Stomach (tissue), 8 donors: ENCODE measurements at regions not wholly inside any gene's neighbourhood (a gene's known extent, or its start where the extent isn't known, plus 50 kb on each side); places are given as distances from the start of the nearest gene placed in this dataset.

Experiments
- DNase-seq, 2 donors: peaks; one replicate each; pipeline versions ENCODE4 v3.0.0 to v3.0.0-alpha.2; 2013 to 2019
- H3K27ac ChIP-seq, 5 donors: fragments of 200-600 bp in 4 of 5; sonication (generic) in 4 of 5; one replicate each; pipeline ENCODE4 v1.5.1; 2013 to 2019; ENCODE audit warnings: mild to moderate bottlenecking in 1 of 5, moderate library complexity in 1 of 5
- H3K27me3 ChIP-seq, 3 donors: fragments of 200-600 bp; sonication (generic); one replicate each; pipeline ENCODE4 v1.5.1; 2017 to 2019; ENCODE audit warnings: mixed run types in 1 of 3
- H3K36me3 ChIP-seq, 4 donors: fragments of 200-600 bp; sonication (generic); 1 replicate in 3 of 4; 2 replicates in 1 of 4; pipeline ENCODE4 v1.5.1; 2016 to 2019
- H3K4me1 ChIP-seq, 4 donors: fragments of 200-600 bp; sonication (generic); one replicate each; pipeline ENCODE4 v1.5.1; 2016 to 2019
- H3K4me3 ChIP-seq, 4 donors: fragments of 200-600 bp; sonication (generic) in 3 of 4; one replicate each; pipeline ENCODE4 v1.5.1; 2016 to 2019; ENCODE audit warnings: mild to moderate bottlenecking in 1 of 4
- H3K9me3 ChIP-seq, 4 donors: fragments of 200-600 bp; sonication (generic); one replicate each; pipeline ENCODE4 v1.5.1; 2016 to 2019
- CTCF ChIP-seq, 7 experiments: fragments of 450-650 bp in 4 of 7; fragments of 200-600 bp in 3 of 7; sonication (generic) in 3 of 7; IDR thresholded peaks; one replicate each; pipeline ENCODE4 v1.5.1; 2016 to 2019; ENCODE audit warnings: antibody characterized with exemption in 7 of 7, control low read depth in 2 of 7, mild to moderate bottlenecking in 1 of 7
- EP300 ChIP-seq: sonication (generic); formaldehyde crosslinking; IDR thresholded peaks from one replicate; pipeline ENCODE4 v1.6.1; 2017; ENCODE audit warnings: antibody characterized with exemption
- POLR2A ChIP-seq, 4 donors: fragments of 450-650 bp; IDR thresholded peaks; one replicate each; pipeline ENCODE4 v1.6.1; 2016; ENCODE audit warnings: antibody characterized with exemption in 4 of 4, control low read depth in 2 of 4, mild to moderate bottlenecking in 1 of 4, moderate library complexity in 1 of 4
- POLR2AphosphoS5 ChIP-seq, 3 donors: sonication (generic); formaldehyde crosslinking; IDR thresholded peaks; one replicate each; pipeline ENCODE4 v1.6.1; 2016; ENCODE audit warnings: antibody characterized with exemption in 3 of 3
- WGBS, 5 donors: extraction: QIAGEN DNeasy Blood & Tissue Kit in 3 of 5; methylation state at CpG; one replicate each; pipeline versions ENCODE4 v1.1.5 to v1.1.7; 2013 to 2018; 5-methylcytosine and 5-hydroxymethylcytosine counted together
- intact Hi-C: fragments of 100-400 bp; cut with DNase I; formaldehyde crosslinking; loops from one replicate; pipeline ENCODE4 v1.15.1; 2023; ENCODE audit warnings: low total_unique reads
- donor health status: healthy with polysubstance abuse.
- donor health status: Bipolar disorder and iron deficiency.
- donor health status: healthy.

- Histone ChIP-seq H3K9me3 (no peaks in the 10 kb centered on the region), H3K4me3 (no peak overlapping the region), H3K27me3 (no peaks in the 10 kb centered on the region), H3K36me3 (no peaks in the 10 kb centered on the region), H3K27ac (no peak overlapping the region), H3K4me1 (no peaks in the 10 kb centered on the region)
- no peak for DNase-seq
- WGBS, 5 donors = 82 to 94% (median 92%) methylated on average over 3 of the region's 3 CpGs
- no peak for TF ChIP-seq POLR2A (IDR thresholded peaks at IDR 0.05)
- no peak for TF ChIP-seq POLR2AphosphoS5 (IDR thresholded peaks at IDR 0.05)
- no peak for TF ChIP-seq EP300
- no peak for TF ChIP-seq CTCF (IDR thresholded peaks at IDR 0.05)
- intact Hi-C loops = no loop called here
Observed at GRCh38 chr3:152516216-152516615, 247.5 kb downstream of the MBNL1 start.

- H3K4me3 ChIP-seq = no peak overlapping the region
- 65 to 96% (median 78%) methylated on average over 2 of the region's 2 CpGs for WGBS, 5 donors
- no peaks in the 10 kb centered on the region for H3K4me1 ChIP-seq
- H3K36me3 ChIP-seq = no peaks in the 10 kb centered on the region
- DNase-seq = no peak
- no peak for TF ChIP-seq POLR2AphosphoS5 (IDR thresholded peaks at IDR 0.05)
- TF ChIP-seq POLR2A (IDR thresholded peaks at IDR 0.05) = no peak
- TF ChIP-seq EP300 = no peak
- no peak for TF ChIP-seq CTCF (IDR thresholded peaks at IDR 0.05)
- no peaks in the 10 kb centered on the region for H3K27me3 ChIP-seq
- H3K27ac ChIP-seq = no peak overlapping the region
- no peaks in the 10 kb centered on the region for H3K9me3 ChIP-seq
- intact Hi-C loops = no loop called here
Observed at GRCh38 chr3:152517502-152517901, 248.8 kb downstream of the MBNL1 start.

GRCh38 chr3:152518346-152518745, 249.6 kb downstream of the MBNL1 start:
- WGBS, 5 donors = 85 to 95% (median 86%) methylated on average over 2 of the region's 2 CpGs
- intact Hi-C loops = no loop called here
- H3K27ac ChIP-seq = no peak overlapping the region

GRCh38 chr3:152519376-152519775, 250.6 kb downstream of the MBNL1 start:
- H3K9me3 ChIP-seq = no peaks in the 10 kb centered on the region
- intact Hi-C loops = no loop called here
- no peak overlapping the region for H3K4me3 ChIP-seq

More at GRCh38 chr3:152518346-152518745, 249.6 kb downstream of the MBNL1 start:
- TF ChIP-seq EP300 (no peak), CTCF (IDR thresholded peaks at IDR 0.05) (no peak), POLR2A (IDR thresholded peaks at IDR 0.05) (no peak), POLR2AphosphoS5 (IDR thresholded peaks at IDR 0.05) (no peak)
- H3K4me3 ChIP-seq = no peak overlapping the region
- no peaks in the 10 kb centered on the region for H3K4me1 ChIP-seq
- H3K9me3 ChIP-seq = no peaks in the 10 kb centered on the region
- no peak for DNase-seq
- H3K36me3 ChIP-seq = no peaks in the 10 kb centered on the region
- no peaks in the 10 kb centered on the region for H3K27me3 ChIP-seq

More at GRCh38 chr3:152519376-152519775, 250.6 kb downstream of the MBNL1 start:
- no peak for TF ChIP-seq CTCF (IDR thresholded peaks at IDR 0.05)
- no peak for TF ChIP-seq POLR2AphosphoS5 (IDR thresholded peaks at IDR 0.05)
- Histone ChIP-seq H3K36me3 (no peaks in the 10 kb centered on the region), H3K4me1 (peaks cover 0 to 2% (median 0%) of the 10 kb centered on the region in 4 donors), H3K27me3 (no peaks in the 10 kb centered on the region), H3K27ac (no peak overlapping the region)
- DNase-seq = no peak
